Parathyroid adenoma (tissue), 2 donors: ENCODE measurements at regions not wholly inside any gene's neighbourhood (a gene's known extent, or its start where the extent isn't known, plus 50 kb on each side); places are given as distances from the start of the nearest gene placed in this dataset.

ENCODE experiments used
- H2AFZ ChIP-seq: fragments of 300-600 bp; sonication (generic); one replicate; pipeline ENCODE4 v1.7.0; 2017; ENCODE audit warnings: antibody characterized with exemption, mild to moderate bottlenecking
- H3K27ac ChIP-seq: fragments of 300-600 bp; sonication (generic); one replicate; pipeline ENCODE4 v1.7.0; 2017
- H3K27me3 ChIP-seq: fragments of 300-600 bp; sonication (generic); one replicate; pipeline ENCODE4 v1.7.0; 2017; ENCODE audit warnings: low read length; ENCODE audit not compliant: control insufficient read depth, insufficient read depth
- H3K36me3 ChIP-seq: fragments of 300-600 bp; sonication (generic); one replicate; pipeline ENCODE4 v1.7.0; 2017; ENCODE audit warnings: low read length; ENCODE audit not compliant: control insufficient read depth, insufficient read depth
- H3K4me1 ChIP-seq: fragments of 300-600 bp; sonication (generic); one replicate; pipeline ENCODE4 v1.7.0; 2017; ENCODE audit warnings: control low read depth
- H3K4me2 ChIP-seq: fragments of 300-600 bp; sonication (generic); one replicate; pipeline ENCODE4 v1.7.0; 2017; ENCODE audit warnings: low read length
- H3K4me3 ChIP-seq: fragments of 300-600 bp; sonication (generic); one replicate; pipeline ENCODE4 v1.7.0; 2017; ENCODE audit warnings: low read depth, low read length
- H3K79me2 ChIP-seq: fragments of 300-600 bp; sonication (generic); one replicate; pipeline ENCODE4 v1.7.0; 2017; ENCODE audit warnings: control low read depth
- H3K9ac ChIP-seq: fragments of 300-600 bp; sonication (generic); one replicate; pipeline ENCODE4 v1.7.0; 2017; ENCODE audit warnings: mild to moderate bottlenecking
- H3K9me3 ChIP-seq: fragments of 300-600 bp; sonication (generic); one replicate; pipeline ENCODE4 v1.7.0; 2017; ENCODE audit warnings: low read length; ENCODE audit not compliant: control insufficient read depth
- TF ChIP-seq, protein P1 (sequence below): fragments of 300-600 bp; sonication (generic); IDR thresholded peaks from one replicate; pipeline ENCODE4 v1.7.0; 2017; ENCODE audit warnings: antibody characterized with exemption, mild to moderate bottlenecking
- donor health status: primary hyperparathyroidism.

DNA sequence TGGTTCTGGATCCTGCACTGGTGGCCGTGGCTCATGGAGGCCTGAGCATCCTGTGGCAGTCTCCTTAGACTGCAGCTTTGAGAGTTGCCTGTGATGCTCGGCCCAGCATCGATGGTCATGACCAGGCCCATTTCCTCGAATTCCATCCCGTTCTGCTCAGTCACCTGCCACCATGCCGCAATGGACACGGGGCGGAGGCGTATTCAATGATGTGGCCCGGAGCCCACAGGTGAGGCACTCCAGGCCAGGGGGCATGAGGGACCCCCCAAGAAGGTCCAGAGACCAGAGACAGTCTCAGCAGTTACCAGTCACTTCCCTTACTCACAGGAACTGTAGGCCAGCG is 53.6 kb downstream of the SHANK2 start:
- Histone ChIP-seq H3K9ac (no peak overlapping the region), H2AFZ (no peak overlapping the region), H3K4me2 (no peak overlapping the region), H3K36me3 (no peaks in the 10 kb centered on the region), H3K79me2 (no peaks in the 10 kb centered on the region), H3K27ac (no peak overlapping the region), H3K4me3 (no peak overlapping the region), H3K9me3 (no peaks in the 10 kb centered on the region), H3K27me3 (no peaks in the 10 kb centered on the region), H3K4me1 (no peaks in the 10 kb centered on the region)
- TF ChIP-seq, protein P1, sequence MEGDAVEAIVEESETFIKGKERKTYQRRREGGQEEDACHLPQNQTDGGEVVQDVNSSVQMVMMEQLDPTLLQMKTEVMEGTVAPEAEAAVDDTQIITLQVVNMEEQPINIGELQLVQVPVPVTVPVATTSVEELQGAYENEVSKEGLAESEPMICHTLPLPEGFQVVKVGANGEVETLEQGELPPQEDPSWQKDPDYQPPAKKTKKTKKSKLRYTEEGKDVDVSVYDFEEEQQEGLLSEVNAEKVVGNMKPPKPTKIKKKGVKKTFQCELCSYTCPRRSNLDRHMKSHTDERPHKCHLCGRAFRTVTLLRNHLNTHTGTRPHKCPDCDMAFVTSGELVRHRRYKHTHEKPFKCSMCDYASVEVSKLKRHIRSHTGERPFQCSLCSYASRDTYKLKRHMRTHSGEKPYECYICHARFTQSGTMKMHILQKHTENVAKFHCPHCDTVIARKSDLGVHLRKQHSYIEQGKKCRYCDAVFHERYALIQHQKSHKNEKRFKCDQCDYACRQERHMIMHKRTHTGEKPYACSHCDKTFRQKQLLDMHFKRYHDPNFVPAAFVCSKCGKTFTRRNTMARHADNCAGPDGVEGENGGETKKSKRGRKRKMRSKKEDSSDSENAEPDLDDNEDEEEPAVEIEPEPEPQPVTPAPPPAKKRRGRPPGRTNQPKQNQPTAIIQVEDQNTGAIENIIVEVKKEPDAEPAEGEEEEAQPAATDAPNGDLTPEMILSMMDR = no peak

DNA sequence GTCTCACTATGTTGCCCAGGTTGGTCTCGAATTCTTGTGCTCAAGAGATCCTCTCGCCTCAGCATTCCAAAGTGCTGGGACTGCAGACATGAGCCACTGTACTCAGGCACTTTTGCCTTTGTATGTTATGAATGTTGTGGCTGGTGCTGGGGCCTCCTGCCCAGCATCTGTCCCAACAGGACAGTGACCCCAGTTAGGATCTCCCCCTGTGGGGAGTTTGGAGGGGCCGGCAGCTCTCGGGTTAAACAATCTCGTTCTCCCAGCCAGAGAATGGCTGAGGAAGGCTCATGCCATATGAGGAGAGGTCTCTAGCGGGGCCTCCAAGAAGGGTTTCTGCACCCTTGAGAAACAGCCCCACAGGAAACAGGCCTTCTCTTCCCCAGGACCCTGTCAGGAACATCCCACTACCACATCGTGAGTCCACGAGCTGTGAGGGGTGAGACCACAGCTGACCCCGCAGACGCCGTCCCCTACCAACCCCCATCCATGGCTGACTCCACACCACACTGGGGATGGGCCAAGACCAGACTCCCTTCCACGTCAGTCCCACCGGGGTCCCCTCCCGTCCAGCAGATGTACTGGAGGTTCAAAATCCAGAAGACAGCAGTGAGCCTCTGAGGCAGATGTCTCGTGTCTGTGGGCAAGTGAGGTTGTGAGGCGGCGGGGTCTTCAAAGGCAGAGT is 54.1 kb downstream of the SHANK2 start:
- Histone ChIP-seq H3K9ac (no peak overlapping the region), H3K27me3 (no peaks in the 10 kb centered on the region), H3K4me2 (no peak overlapping the region), H3K4me1 (no peaks in the 10 kb centered on the region), H3K79me2 (no peaks in the 10 kb centered on the region), H2AFZ (no peak overlapping the region), H3K27ac (no peak overlapping the region), H3K36me3 (no peaks in the 10 kb centered on the region), H3K4me3 (no peak overlapping the region), H3K9me3 (no peaks in the 10 kb centered on the region)
- TF ChIP-seq, protein P1 = no peak

DNA sequence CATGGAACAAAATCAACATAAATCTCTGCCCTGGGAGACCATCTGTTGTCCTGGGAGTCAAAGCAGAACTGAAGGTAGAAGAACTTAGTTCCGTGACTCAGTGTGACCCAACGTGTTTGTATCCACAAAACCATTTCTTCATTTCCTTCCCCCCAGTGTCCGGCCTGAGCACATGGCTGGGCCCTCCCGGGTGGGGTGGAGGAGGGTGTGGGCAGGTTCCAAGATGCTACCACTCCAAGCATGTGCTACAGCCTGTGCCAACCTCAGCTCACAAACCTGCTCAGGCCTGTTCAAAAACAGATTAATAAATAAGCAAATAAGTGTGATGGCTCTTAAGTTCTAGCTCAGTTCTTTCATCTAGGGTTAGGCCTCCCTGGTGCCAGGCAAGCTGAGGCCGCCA is 55.3 kb downstream of the SHANK2 start:
- TF ChIP-seq, protein P1 = no peak
- Histone ChIP-seq H3K9me3 (no peaks in the 10 kb centered on the region), H3K4me1 (no peaks in the 10 kb centered on the region), H2AFZ (no peak overlapping the region), H3K79me2 (no peaks in the 10 kb centered on the region), H3K4me2 (no peak overlapping the region), H3K36me3 (no peaks in the 10 kb centered on the region), H3K9ac (no peak overlapping the region), H3K27me3 (no peaks in the 10 kb centered on the region), H3K4me3 (no peak overlapping the region), H3K27ac (no peak overlapping the region)

GRCh38 chr11:71194710-71195109 is 57.7 kb downstream of the SHANK2 start:
- Histone ChIP-seq H3K4me3 (no peak overlapping the region), H2AFZ (no peak overlapping the region), H3K9ac (no peak overlapping the region), H3K9me3 (no peaks in the 10 kb centered on the region), H3K27me3 (no peaks in the 10 kb centered on the region), H3K4me2 (no peak overlapping the region), H3K79me2 (no peaks in the 10 kb centered on the region), H3K4me1 (no peaks in the 10 kb centered on the region), H3K36me3 (no peaks in the 10 kb centered on the region), H3K27ac (no peak overlapping the region)
- TF ChIP-seq, protein P1 = no peak

DNA sequence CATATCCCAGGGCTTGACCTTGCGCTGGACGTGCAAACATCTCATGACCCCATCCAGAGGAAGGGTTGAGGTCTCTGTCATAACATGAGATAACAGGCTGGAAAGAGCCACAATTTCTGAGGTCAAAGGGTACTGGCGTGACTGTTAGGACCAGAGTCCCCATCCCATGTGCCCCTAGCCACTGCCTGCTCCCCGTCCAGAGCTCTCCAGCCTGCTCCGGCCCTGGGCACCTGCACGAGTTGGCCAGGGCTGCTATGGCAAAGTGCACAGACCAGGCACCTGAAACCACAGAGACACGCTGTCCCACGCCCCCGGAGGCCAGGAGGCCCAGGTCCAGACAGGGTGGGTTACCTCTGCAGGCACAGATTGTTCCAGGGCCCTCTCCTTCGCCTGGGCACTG is 58.9 kb downstream of the SHANK2 start:
- Histone ChIP-seq H3K4me1 (no peaks in the 10 kb centered on the region), H3K79me2 (no peaks in the 10 kb centered on the region), H3K27me3 (no peaks in the 10 kb centered on the region), H3K9ac (no peak overlapping the region), H3K4me2 (no peak overlapping the region), H3K9me3 (no peaks in the 10 kb centered on the region), H3K4me3 (no peak overlapping the region), H2AFZ (no peak overlapping the region), H3K36me3 (no peaks in the 10 kb centered on the region), H3K27ac (no peak overlapping the region)
- TF ChIP-seq, protein P1 = no peak
